H9 (cell line): ENCODE measurements at regions not wholly inside any gene's neighbourhood (a gene's known extent, or its start where the extent isn't known, plus 50 kb on each side); places are given as distances from the start of the nearest gene placed in this dataset.

Experiments
- DNase-seq: peaks from one replicate; pipeline ENCODE4 v3.0.0-alpha.2; 2017
- H2AFZ ChIP-seq: one replicate; pipeline ENCODE4 v1.6.1; 2013; ENCODE audit warnings: mild to moderate bottlenecking, low read length, control low read depth, moderate library complexity
- H2AK5ac ChIP-seq: 2 replicates; pipeline ENCODE4 v1.6.1; 2013; ENCODE audit warnings: low read length, control low read depth, mixed read lengths; ENCODE audit not compliant: insufficient read length
- H2BK120ac ChIP-seq: one replicate; pipeline ENCODE4 v1.6.1; 2013; ENCODE audit warnings: low read depth, mild to moderate bottlenecking, low read length, control low read depth, inconsistent platforms; ENCODE audit not compliant: poor library complexity, severe bottlenecking
- H2BK12ac ChIP-seq: 2 replicates; pipeline ENCODE4 v1.6.1; 2013; ENCODE audit warnings: low read length, control low read depth, mixed read lengths, low read depth; ENCODE audit not compliant: insufficient read length
- H2BK15ac ChIP-seq: 2 replicates; pipeline ENCODE4 v1.6.1; 2013; ENCODE audit warnings: low read depth, low read length, control low read depth
- H2BK20ac ChIP-seq: one replicate; pipeline ENCODE4 v1.6.1; 2013; ENCODE audit warnings: low read depth, mild to moderate bottlenecking, low read length, control low read depth, inconsistent platforms; ENCODE audit not compliant: poor library complexity, severe bottlenecking
- H2BK5ac ChIP-seq: 2 replicates; pipeline ENCODE4 v1.6.1; 2013; ENCODE audit warnings: low read length, control low read depth, mixed read lengths; ENCODE audit not compliant: insufficient read length
- H3K14ac ChIP-seq: 2 replicates; pipeline ENCODE4 v1.6.1; 2013; ENCODE audit warnings: low read length, control low read depth; ENCODE audit not compliant: insufficient read depth
- H3K18ac ChIP-seq: 2 replicates; pipeline ENCODE4 v1.6.1; 2013; ENCODE audit warnings: low read depth, mild to moderate bottlenecking, mixed read lengths, low read length, control low read depth; ENCODE audit not compliant: insufficient read length
- H3K23ac ChIP-seq: 2 replicates; pipeline ENCODE4 v1.6.1; 2013; ENCODE audit warnings: low read length, control low read depth, mixed read lengths, low read depth; ENCODE audit not compliant: insufficient read length
- H3K23me2 ChIP-seq: 2 replicates; pipeline ENCODE4 v1.6.1; 2013; ENCODE audit warnings: low read depth, mild to moderate bottlenecking, mixed read lengths, low read length, control low read depth; ENCODE audit not compliant: insufficient read length, poor library complexity, severe bottlenecking
- H3K27ac ChIP-seq: 2 replicates; pipeline ENCODE4 v1.5.1; 2013; ENCODE audit warnings: low read length, control low read depth, mixed read lengths, low read depth; ENCODE audit not compliant: insufficient read length
- H3K27me3 ChIP-seq: 2 replicates; pipeline ENCODE4 v1.6.1; 2013; ENCODE audit warnings: low read length, control low read depth, inconsistent platforms; ENCODE audit not compliant: insufficient read depth
- H3K4ac ChIP-seq: 2 replicates; pipeline ENCODE4 v1.6.1; 2013; ENCODE audit warnings: low read depth, mild to moderate bottlenecking, control low read depth, inconsistent platforms, low read length, moderate library complexity
- H3K4me1 ChIP-seq: 2 replicates; pipeline ENCODE4 v1.6.1; 2013; ENCODE audit warnings: low read length, control low read depth, inconsistent platforms; ENCODE audit not compliant: insufficient read depth
- H3K4me2 ChIP-seq: 2 replicates; pipeline ENCODE4 v1.6.1; 2013; ENCODE audit warnings: low read length, control low read depth, mixed read lengths; ENCODE audit not compliant: insufficient read length, insufficient read depth
- H3K56ac ChIP-seq: 2 replicates; pipeline ENCODE4 v1.6.1; 2013; ENCODE audit warnings: low read depth, mild to moderate bottlenecking, mixed read lengths, low read length, control low read depth; ENCODE audit not compliant: insufficient read length
- H3K79me1 ChIP-seq: 2 replicates; pipeline ENCODE4 v1.6.1; 2013; ENCODE audit warnings: low read depth, mild to moderate bottlenecking, moderate library complexity, low read length, control low read depth, inconsistent platforms; ENCODE audit not compliant: insufficient read depth, poor library complexity, severe bottlenecking
- H3K79me2 ChIP-seq: 2 replicates; pipeline ENCODE4 v1.6.1; 2013; ENCODE audit warnings: low read length, control low read depth, inconsistent platforms; ENCODE audit not compliant: insufficient read depth
- H3K9ac ChIP-seq: 2 replicates; pipeline ENCODE4 v1.6.1; 2013; ENCODE audit warnings: low read length, control low read depth, mixed read lengths; ENCODE audit not compliant: insufficient read length; ENCODE audit errors: extremely low read depth
- H3K9me3 ChIP-seq: one replicate; pipeline ENCODE4 v1.6.1; 2013; ENCODE audit warnings: low read depth, low read length, inconsistent platforms; ENCODE audit not compliant: control insufficient read depth
- H3T11ph ChIP-seq: one replicate; pipeline ENCODE4 v1.6.1; 2013; ENCODE audit warnings: mild to moderate bottlenecking, low read length, control low read depth, inconsistent platforms
- H4K20me1 ChIP-seq: one replicate; pipeline ENCODE4 v1.6.1; 2013; ENCODE audit not compliant: control insufficient read depth, insufficient read length, insufficient read depth
- H4K5ac ChIP-seq: 2 replicates; pipeline ENCODE4 v1.6.1; 2013; ENCODE audit warnings: low read depth, mild to moderate bottlenecking, mixed read lengths, low read length, control low read depth; ENCODE audit not compliant: insufficient read length
- H4K8ac ChIP-seq: replicated peaks from 2 replicates; pipeline ENCODE4 v1.6.1; 2013; ENCODE audit warnings: low read length, control low read depth, mixed read lengths, low read depth; ENCODE audit not compliant: insufficient read length
- H4K91ac ChIP-seq: 2 replicates; pipeline ENCODE4 v1.6.1; 2013; ENCODE audit warnings: low read depth, mild to moderate bottlenecking, moderate library complexity, mixed read lengths, low read length, control low read depth; ENCODE audit not compliant: insufficient read length
- H3K27ac Mint-ChIP-seq, 3 experiments: 2 replicates in 2 of 3; 3 replicates in 1 of 3; pipeline ENCODE4 v1.8.0; 2020 to 2021; ENCODE audit warnings: mixed read lengths in 3 of 3, mild to moderate bottlenecking in 1 of 3, moderate library complexity in 1 of 3
- H3K27me3 Mint-ChIP-seq: 2 replicates; pipeline ENCODE4 v1.8.0; 2021; ENCODE audit warnings: low read depth, mild to moderate bottlenecking, moderate library complexity, mixed read lengths
- H3K36me3 Mint-ChIP-seq, 3 experiments: 2 replicates in 2 of 3; 3 replicates in 1 of 3; pipeline ENCODE4 v1.8.0; 2020 to 2021; ENCODE audit warnings: low read depth in 3 of 3, mixed read lengths in 3 of 3; ENCODE audit not compliant: insufficient read depth in 1 of 3
- H3K4me1 Mint-ChIP-seq, 2 experiments: 2 replicates each; pipeline ENCODE4 v1.8.0; 2020; ENCODE audit warnings: mixed read lengths in 2 of 2
- H3K4me3 Mint-ChIP-seq, 2 experiments: 2 replicates in 1 of 2; 3 replicates in 1 of 2; pipeline ENCODE4 v1.8.0; 2020 to 2021; ENCODE audit warnings: mild to moderate bottlenecking in 2 of 2, mixed read lengths in 2 of 2, moderate library complexity in 1 of 2
- H3K9me3 Mint-ChIP-seq, 2 experiments: 2 replicates in 1 of 2; 3 replicates in 1 of 2; pipeline ENCODE4 v1.8.0; 2020; ENCODE audit warnings: mild to moderate bottlenecking in 2 of 2, mixed read lengths in 2 of 2, moderate library complexity in 1 of 2
- WGBS: extraction: QIAGEN DNeasy Blood & Tissue Kit; methylation state at CpG from one replicate; pipeline ENCODE4 v1.1.7; 2013; ENCODE audit warnings: missing lambda C conversion rate, low lambda C conversion rate, mixed read lengths; ENCODE audit not compliant: insufficient read length; ENCODE audit errors: extremely low coverage; 5-methylcytosine and 5-hydroxymethylcytosine counted together
- TF ChIP-seq, protein P1 (sequence below): fragments of 200-600 bp; sonication (generic); conservative IDR thresholded peaks from 3 replicates; pipeline ENCODE4 v1.8.0; 2021; ENCODE audit warnings: antibody characterized with exemption, mild to moderate bottlenecking

GRCh38 chr9:84125046-84125445, 144.4 kb downstream of the RMI1 start:
- Histone ChIP-seq H3T11ph (no peak overlapping the region), H3K14ac (no peak overlapping the region), H2BK120ac (no peak overlapping the region), H2BK15ac (no peak overlapping the region), H3K4ac (no peak overlapping the region), H4K5ac (no peak overlapping the region), H2BK5ac (no peak overlapping the region), H3K23me2 (no peaks in the 10 kb centered on the region), H2AK5ac (no peak overlapping the region), H2BK12ac (no peak overlapping the region), H3K79me2 (no peaks in the 10 kb centered on the region), H3K56ac (no peak overlapping the region), H3K79me1 (no peaks in the 10 kb centered on the region), H3K27ac (no peak overlapping the region), H3K27me3 (no peaks in the 10 kb centered on the region), H2AFZ (no peak overlapping the region), H3K4me2 (no peak overlapping the region), H4K20me1 (no peaks in the 10 kb centered on the region), H3K4me1 (no peaks in the 10 kb centered on the region), H4K8ac (no peak overlapping the region), H3K9me3 (no peaks in the 10 kb centered on the region), H2BK20ac (no peak overlapping the region), H4K91ac (no peak overlapping the region), H3K9ac (no peak overlapping the region), H3K23ac (no peak overlapping the region), H3K18ac (no peak overlapping the region)
- no peaks in the 10 kb centered on the region for H3K9me3 Mint-ChIP-seq
- no peak for DNase-seq
- no peaks in the 10 kb centered on the region for H3K36me3 Mint-ChIP-seq
- H3K27me3 Mint-ChIP-seq: no peaks in the 10 kb centered on the region; the same call in 1 of the 2 replicates
- no peak overlapping the region; a peak in 1 of 7 replicates for H3K27ac Mint-ChIP-seq
- peaks cover 0 to 8% of the 10 kb centered on the region in 2 experiments for H3K4me1 Mint-ChIP-seq
- TF ChIP-seq, protein P1, sequence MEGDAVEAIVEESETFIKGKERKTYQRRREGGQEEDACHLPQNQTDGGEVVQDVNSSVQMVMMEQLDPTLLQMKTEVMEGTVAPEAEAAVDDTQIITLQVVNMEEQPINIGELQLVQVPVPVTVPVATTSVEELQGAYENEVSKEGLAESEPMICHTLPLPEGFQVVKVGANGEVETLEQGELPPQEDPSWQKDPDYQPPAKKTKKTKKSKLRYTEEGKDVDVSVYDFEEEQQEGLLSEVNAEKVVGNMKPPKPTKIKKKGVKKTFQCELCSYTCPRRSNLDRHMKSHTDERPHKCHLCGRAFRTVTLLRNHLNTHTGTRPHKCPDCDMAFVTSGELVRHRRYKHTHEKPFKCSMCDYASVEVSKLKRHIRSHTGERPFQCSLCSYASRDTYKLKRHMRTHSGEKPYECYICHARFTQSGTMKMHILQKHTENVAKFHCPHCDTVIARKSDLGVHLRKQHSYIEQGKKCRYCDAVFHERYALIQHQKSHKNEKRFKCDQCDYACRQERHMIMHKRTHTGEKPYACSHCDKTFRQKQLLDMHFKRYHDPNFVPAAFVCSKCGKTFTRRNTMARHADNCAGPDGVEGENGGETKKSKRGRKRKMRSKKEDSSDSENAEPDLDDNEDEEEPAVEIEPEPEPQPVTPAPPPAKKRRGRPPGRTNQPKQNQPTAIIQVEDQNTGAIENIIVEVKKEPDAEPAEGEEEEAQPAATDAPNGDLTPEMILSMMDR: no peak
- H3K4me3 Mint-ChIP-seq: no peak overlapping the region
- no CpG with 5 or more reads among the region's 2 CpGs for WGBS
